ENCODE measurements at regions not wholly inside any gene's neighbourhood (a gene's known extent, or its start where the extent isn't known, plus 50 kb on each side); places are given as distances from the start of the nearest gene placed in this dataset.
"Not testable (repeated sequence)": the region's sequence is repeated elsewhere in the genome, so short reads cannot be mapped to it uniquely, and the experiment has no call there.

DNA sequence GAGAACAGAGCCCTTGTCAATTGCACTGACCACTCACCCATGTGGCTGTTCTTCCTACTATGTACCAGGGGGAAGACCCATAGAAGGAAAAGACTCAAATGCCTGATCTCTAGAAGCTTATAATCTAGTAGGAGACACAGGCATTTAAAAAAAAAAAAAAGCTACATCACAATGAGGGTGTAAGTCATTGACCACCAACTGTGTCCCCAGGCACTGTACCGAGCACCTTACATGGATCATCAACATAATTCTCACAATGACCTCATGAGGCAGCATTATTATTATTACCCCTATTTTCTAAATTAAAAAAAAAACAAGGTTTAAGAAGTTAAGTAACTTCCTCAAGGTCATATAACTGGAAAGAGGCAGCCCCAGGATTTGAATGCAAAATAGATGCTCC is 247.4 kb downstream of the SHOX2 start:
- no peaks in the 10 kb centered on the region for H3K9me3 Mint-ChIP-seq
- no peaks in the 10 kb centered on the region for H3K27me3 Mint-ChIP-seq
- ATAC-seq (replicated peaks), result no peak
- no peak overlapping the region for H3K27ac Mint-ChIP-seq
- no peaks in the 10 kb centered on the region for H3K36me3 Mint-ChIP-seq (ENCODE audit: low read depth)
- no peak overlapping the region for H3K4me3 Mint-ChIP-seq
- no peaks in the 10 kb centered on the region for H3K4me1 Mint-ChIP-seq

GRCh38 chr3:157857440-157857839 is 248.8 kb downstream of the SHOX2 start:
- Mint-ChIP-seq H3K27ac (no peak overlapping the region), H3K4me1 (no peaks in the 10 kb centered on the region), H3K27me3 (no peaks in the 10 kb centered on the region), H3K9me3 (no peaks in the 10 kb centered on the region), H3K36me3 (ENCODE audit: low read depth) (no peaks in the 10 kb centered on the region), H3K4me3 (no peak overlapping the region)
- no peak for ATAC-seq (replicated peaks)

GRCh38 chr3:157856078-157856939 is 249.9 kb downstream of the SHOX2 start:
- no peaks in the 10 kb centered on the region for H3K9me3 Mint-ChIP-seq
- ATAC-seq (replicated peaks), result no peak
- no peaks in the 10 kb centered on the region for H3K27me3 Mint-ChIP-seq
- H3K4me1 Mint-ChIP-seq, result no peaks in the 10 kb centered on the region
- no peak overlapping the region for H3K27ac Mint-ChIP-seq
- no peaks in the 10 kb centered on the region for H3K36me3 Mint-ChIP-seq (ENCODE audit: low read depth)
- H3K4me3 Mint-ChIP-seq, result no peak overlapping the region

GRCh38 chr3:157845839-157846238 is 260.4 kb downstream of the SHOX2 start:
- not testable (repeated sequence) for H3K9me3 Mint-ChIP-seq; H3K4me1 Mint-ChIP-seq; H3K27me3 Mint-ChIP-seq; H3K4me3 Mint-ChIP-seq; H3K27ac Mint-ChIP-seq; ATAC-seq (replicated peaks); H3K36me3 Mint-ChIP-seq (ENCODE audit: low read depth)

DNA sequence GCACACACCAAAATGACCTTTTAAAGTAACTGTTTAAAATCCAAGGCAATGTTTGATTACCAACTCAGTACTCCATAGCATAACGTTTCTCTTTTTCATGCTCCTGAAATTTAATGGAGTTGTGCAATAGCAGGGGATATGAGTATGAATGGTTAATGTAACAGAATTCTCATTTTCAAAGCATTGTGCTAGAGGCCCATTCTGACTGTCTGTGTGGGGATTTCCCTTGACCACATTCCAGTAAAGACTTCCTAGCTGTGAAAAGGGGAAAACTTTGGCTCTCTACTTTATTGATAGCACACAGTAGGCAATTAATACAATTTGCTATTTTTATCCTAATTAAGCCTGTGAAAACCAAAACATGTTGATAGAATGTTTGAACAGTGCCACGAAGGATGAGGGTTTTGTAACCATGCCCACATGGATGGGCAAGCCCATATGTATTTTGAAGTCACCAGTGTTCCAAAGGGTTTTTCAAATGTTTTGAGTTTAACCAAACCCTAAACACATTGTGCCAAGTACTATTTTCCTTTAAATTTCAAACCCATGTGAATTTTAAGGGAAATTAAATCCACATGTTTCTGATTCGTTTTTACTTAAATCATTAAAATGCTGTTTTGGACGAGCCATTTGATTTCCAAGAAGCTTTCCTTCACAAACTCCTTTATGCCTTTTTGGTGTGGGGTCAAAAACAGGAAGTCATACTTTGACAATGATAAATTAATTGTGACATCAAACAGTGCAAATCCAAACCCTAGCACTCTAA is 261.2 kb downstream of the SHOX2 start:
- no peak overlapping the region for H3K4me3 Mint-ChIP-seq
- no peaks in the 10 kb centered on the region for H3K27me3 Mint-ChIP-seq
- ATAC-seq (replicated peaks), result no peak
- H3K36me3 Mint-ChIP-seq (ENCODE audit: low read depth), result no peaks in the 10 kb centered on the region
- no peaks in the 10 kb centered on the region for H3K4me1 Mint-ChIP-seq
- no peaks in the 10 kb centered on the region for H3K9me3 Mint-ChIP-seq
- H3K27ac Mint-ChIP-seq, result no peak overlapping the region

DNA sequence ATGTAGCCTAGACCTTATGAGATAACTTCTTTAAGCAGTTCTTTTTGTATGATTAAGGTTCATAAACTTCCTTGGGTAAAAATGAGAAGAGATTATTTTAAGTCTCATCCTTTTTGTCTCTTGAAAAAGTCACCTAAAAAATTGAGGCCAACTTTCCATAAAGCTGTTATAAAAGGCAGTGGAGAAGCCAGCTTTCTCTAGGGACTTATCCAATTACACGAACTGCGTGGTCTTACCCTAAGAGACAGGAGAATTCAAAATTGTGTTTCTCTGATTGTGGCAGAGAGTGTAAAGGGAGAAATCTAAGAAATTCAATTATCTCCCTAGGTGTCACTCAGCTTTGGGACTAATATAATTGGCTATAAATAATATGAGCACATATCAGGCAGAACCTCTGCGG is 262.0 kb downstream of the SHOX2 start:
- H3K27ac Mint-ChIP-seq, result no peak overlapping the region
- ATAC-seq (replicated peaks), result no peak
- H3K27me3 Mint-ChIP-seq, result no peaks in the 10 kb centered on the region
- no peaks in the 10 kb centered on the region for H3K4me1 Mint-ChIP-seq
- peaks cover 3% of the 10 kb centered on the region for H3K9me3 Mint-ChIP-seq
- H3K4me3 Mint-ChIP-seq, result no peak overlapping the region
- H3K36me3 Mint-ChIP-seq (ENCODE audit: low read depth), result no peaks in the 10 kb centered on the region

DNA sequence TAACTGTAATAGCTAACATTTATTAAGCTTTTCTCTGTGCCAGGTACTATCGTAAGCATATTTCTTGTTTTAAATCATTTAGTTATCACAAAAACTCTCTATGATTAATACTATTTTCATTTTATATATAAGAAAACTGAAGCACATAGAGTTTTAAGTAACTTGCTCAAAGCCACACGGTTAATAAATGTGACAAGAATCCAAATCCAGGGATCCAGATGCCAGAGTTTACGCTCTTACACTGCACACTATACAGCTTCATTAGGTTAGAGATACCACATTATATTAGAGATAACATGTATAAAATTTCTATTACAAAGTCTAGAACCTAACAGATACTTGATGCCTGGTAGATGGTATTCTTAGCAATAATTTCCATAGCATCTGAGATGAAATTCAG is 265.2 kb downstream of the SHOX2 start:
- Mint-ChIP-seq H3K9me3 (peaks cover 3% of the 10 kb centered on the region), H3K27ac (no peak overlapping the region), H3K4me1 (no peaks in the 10 kb centered on the region), H3K36me3 (ENCODE audit: low read depth) (no peaks in the 10 kb centered on the region), H3K27me3 (no peaks in the 10 kb centered on the region), H3K4me3 (no peak overlapping the region)
- ATAC-seq (replicated peaks), result no peak

DNA sequence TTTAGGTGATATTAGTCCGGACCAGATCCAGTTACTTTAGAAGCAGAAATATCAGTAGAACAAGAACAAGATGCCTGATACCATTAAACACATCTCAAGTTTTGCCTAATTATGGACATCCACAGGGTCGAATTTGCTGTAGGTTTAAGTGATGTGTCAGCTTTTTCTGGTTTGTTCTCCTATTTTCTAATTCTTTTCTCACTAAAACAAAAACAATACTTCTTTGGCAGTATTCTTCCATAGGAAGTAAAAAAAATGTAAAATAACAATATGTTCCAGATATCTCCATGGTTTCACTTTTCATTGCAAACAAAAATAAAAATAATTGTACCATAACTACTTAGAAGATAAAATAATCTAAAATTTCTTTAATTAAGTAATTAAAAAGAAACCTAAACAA is 265.7 kb downstream of the SHOX2 start:
- no peak overlapping the region for H3K4me3 Mint-ChIP-seq
- H3K36me3 Mint-ChIP-seq (ENCODE audit: low read depth), result no peaks in the 10 kb centered on the region
- ATAC-seq (replicated peaks), result no peak
- H3K27ac Mint-ChIP-seq, result no peak overlapping the region
- peaks cover 3% of the 10 kb centered on the region for H3K9me3 Mint-ChIP-seq
- no peaks in the 10 kb centered on the region for H3K27me3 Mint-ChIP-seq
- no peaks in the 10 kb centered on the region for H3K4me1 Mint-ChIP-seq

GRCh38 chr3:157838457-157838856 is 267.8 kb downstream of the SHOX2 start:
- H3K36me3 Mint-ChIP-seq (ENCODE audit: low read depth), result no peaks in the 10 kb centered on the region
- no peak for ATAC-seq (replicated peaks)
- H3K4me3 Mint-ChIP-seq, result no peak overlapping the region
- no peaks in the 10 kb centered on the region for H3K4me1 Mint-ChIP-seq
- peaks cover 5% of the 10 kb centered on the region for H3K27me3 Mint-ChIP-seq
- no peak overlapping the region for H3K27ac Mint-ChIP-seq
- H3K9me3 Mint-ChIP-seq, result peaks cover 3% of the 10 kb centered on the region

GRCh38 chr3:157837336-157837735 is 268.9 kb downstream of the SHOX2 start:
- H3K27ac Mint-ChIP-seq, result no peak overlapping the region
- peaks cover 3% of the 10 kb centered on the region for H3K9me3 Mint-ChIP-seq
- H3K4me3 Mint-ChIP-seq, result no peak overlapping the region
- peaks cover 5% of the 10 kb centered on the region for H3K27me3 Mint-ChIP-seq
- no peak for ATAC-seq (replicated peaks)
- H3K36me3 Mint-ChIP-seq (ENCODE audit: low read depth), result no peaks in the 10 kb centered on the region
- no peaks in the 10 kb centered on the region for H3K4me1 Mint-ChIP-seq

GRCh38 chr3:157836022-157836421 is 270.2 kb downstream of the SHOX2 start:
- H3K27me3 Mint-ChIP-seq, result peaks cover 5% of the 10 kb centered on the region
- ATAC-seq (replicated peaks), result no peak
- H3K4me1 Mint-ChIP-seq, result no peaks in the 10 kb centered on the region
- H3K4me3 Mint-ChIP-seq, result no peak overlapping the region
- H3K9me3 Mint-ChIP-seq, result peaks cover 3% of the 10 kb centered on the region
- no peak overlapping the region for H3K27ac Mint-ChIP-seq
- H3K36me3 Mint-ChIP-seq (ENCODE audit: low read depth), result no peaks in the 10 kb centered on the region

DNA sequence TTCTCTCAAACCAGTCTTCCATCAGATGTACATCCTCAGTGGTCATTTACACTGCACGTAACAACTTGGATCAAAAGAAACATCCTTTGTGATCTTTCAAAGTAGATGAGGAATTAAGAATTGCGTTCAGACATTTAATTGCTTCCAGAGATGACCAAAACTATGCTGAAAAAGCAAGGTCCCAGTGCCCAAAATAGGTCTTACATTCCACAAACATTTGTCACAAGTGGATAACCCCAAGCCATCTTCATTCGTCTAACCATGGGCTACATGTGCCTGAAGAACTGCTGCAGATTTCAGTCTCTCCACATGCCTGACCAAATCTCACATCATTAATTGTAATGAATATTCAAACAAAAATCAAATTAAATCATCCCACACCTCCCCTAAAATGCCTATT is 273.6 kb downstream of the SHOX2 start:
- Mint-ChIP-seq H3K4me3 (no peak overlapping the region), H3K4me1 (no peaks in the 10 kb centered on the region), H3K27ac (no peak overlapping the region), H3K9me3 (peaks cover 13% of the 10 kb centered on the region), H3K36me3 (ENCODE audit: low read depth) (no peaks in the 10 kb centered on the region), H3K27me3 (peaks cover 5% of the 10 kb centered on the region)
- ATAC-seq (replicated peaks), result no peak

- no peak overlapping the region for H3K27ac Mint-ChIP-seq
- H3K9me3 Mint-ChIP-seq, result peaks cover 13% of the 10 kb centered on the region
- H3K4me3 Mint-ChIP-seq, result no peak overlapping the region
- H3K4me1 Mint-ChIP-seq, result no peaks in the 10 kb centered on the region
- ATAC-seq (replicated peaks), result no peak
- peaks cover 5% of the 10 kb centered on the region for H3K27me3 Mint-ChIP-seq
- no peaks in the 10 kb centered on the region for H3K36me3 Mint-ChIP-seq (ENCODE audit: low read depth)
These were observed 275.5 kb downstream of the SHOX2 start for GRCh38 chr3:157830556-157831236.

- no peak overlapping the region for H3K4me3 Mint-ChIP-seq
- no peaks in the 10 kb centered on the region for H3K36me3 Mint-ChIP-seq (ENCODE audit: low read depth)
- ATAC-seq (replicated peaks), result no peak
- H3K27ac Mint-ChIP-seq, result no peak overlapping the region
- H3K4me1 Mint-ChIP-seq, result no peaks in the 10 kb centered on the region
- peaks cover 13% of the 10 kb centered on the region for H3K9me3 Mint-ChIP-seq
- no peaks in the 10 kb centered on the region for H3K27me3 Mint-ChIP-seq
These were observed 276.4 kb downstream of the SHOX2 start for GRCh38 chr3:157829786-157830185.

- no peak for ATAC-seq (replicated peaks)
- no peak overlapping the region for H3K27ac Mint-ChIP-seq
- H3K4me3 Mint-ChIP-seq, result no peak overlapping the region
- H3K9me3 Mint-ChIP-seq, result peaks cover 5% of the 10 kb centered on the region
- H3K27me3 Mint-ChIP-seq, result no peaks in the 10 kb centered on the region
- H3K4me1 Mint-ChIP-seq, result no peaks in the 10 kb centered on the region
- no peaks in the 10 kb centered on the region for H3K36me3 Mint-ChIP-seq (ENCODE audit: low read depth)
These were observed 281.9 kb downstream of the SHOX2 start for GRCh38 chr3:157824281-157824680.
